Ureter (tissue), 1 donor: ENCODE measurements at regions not wholly inside any gene's neighbourhood (a gene's known extent, or its start where the extent isn't known, plus 50 kb on each side); places are given as distances from the start of the nearest gene placed in this dataset.

Experiments used
- DNase-seq: peaks from one replicate; pipeline ENCODE4 v3.0.0-alpha.2; 2020; ENCODE audit warnings: low spot score
- donor health status: DM: yes; HTN: yes; CAD: no.

- no peak for DNase-seq
Observed at GRCh38 chr15:47824147-47824546, 106.8 kb downstream of the SEMA6D start.

GRCh38 chr15:47829667-47830066 lies 112.4 kb downstream of the SEMA6D start:
- no peak for DNase-seq

- DNase-seq: no peak
Observed at GRCh38 chr15:47834093-47834492, 116.8 kb downstream of the SEMA6D start.

GRCh38 chr15:47839233-47839825 lies 122.0 kb downstream of the SEMA6D start:
- DNase-seq: no peak

GRCh38 chr15:47843124-47843663 lies 125.9 kb downstream of the SEMA6D start:
- DNase-seq: no peak

GRCh38 chr15:47844437-47844836 lies 127.1 kb downstream of the SEMA6D start:
- DNase-seq: no peak

GRCh38 chr15:47846128-47846868 lies 129.0 kb downstream of the SEMA6D start:
- no peak for DNase-seq

- no peak for DNase-seq
Observed at GRCh38 chr15:47846876-47847275, 129.6 kb downstream of the SEMA6D start.

GRCh38 chr15:47856071-47856470 lies 138.8 kb downstream of the SEMA6D start:
- no peak for DNase-seq

GRCh38 chr15:47857014-47857775 lies 139.9 kb downstream of the SEMA6D start:
- no peak for DNase-seq

- no peak for DNase-seq
Observed at GRCh38 chr15:47857776-47858167, 140.5 kb downstream of the SEMA6D start.

- no peak for DNase-seq
Observed at GRCh38 chr15:47861111-47861903, 144.0 kb downstream of the SEMA6D start.

GRCh38 chr15:47862402-47862801 lies 145.1 kb downstream of the SEMA6D start:
- no peak for DNase-seq

GRCh38 chr15:47866446-47866845 lies 149.1 kb downstream of the SEMA6D start:
- no peak for DNase-seq

- no peak for DNase-seq
Observed at GRCh38 chr15:47870300-47870955, 153.1 kb downstream of the SEMA6D start.

- no peak for DNase-seq
Observed at GRCh38 chr15:47870956-47871625, 153.8 kb downstream of the SEMA6D start.

GRCh38 chr15:47872208-47872607 lies 154.9 kb downstream of the SEMA6D start:
- DNase-seq: no peak

GRCh38 chr15:47872869-47873432 lies 155.6 kb downstream of the SEMA6D start:
- no peak for DNase-seq

- DNase-seq: no peak
Observed at GRCh38 chr15:47876986-47877385, 159.7 kb downstream of the SEMA6D start.

GRCh38 chr15:47877836-47878235 lies 160.5 kb downstream of the SEMA6D start:
- DNase-seq: no peak
